ENCODE measurements at regions not wholly inside any gene's neighbourhood (a gene's known extent, or its start where the extent isn't known, plus 50 kb on each side); places are given as distances from the start of the nearest gene placed in this dataset.

- Mint-ChIP-seq H3K27me3 (ENCODE audit: insufficient read depth, low read depth, poor library complexity) (no peaks in the 10 kb centered on the region), H3K27ac (no peak overlapping the region), H3K36me3 (ENCODE audit: low read depth) (no peaks in the 10 kb centered on the region), H3K9me3 (no peaks in the 10 kb centered on the region), H3K4me1 (peaks cover 4% of the 10 kb centered on the region; the same call in 1 of the 3 replicates), H3K4me3 (no peak overlapping the region)
- H3K4me2 ChIP-seq: no peak overlapping the region
- H3K79me2 ChIP-seq (replicated peaks; ENCODE audit: insufficient read depth): no peaks in the 10 kb centered on the region
- no peaks in the 10 kb centered on the region for H3K9me2 ChIP-seq (ENCODE audit: insufficient read depth)
- H3F3A ChIP-seq (replicated peaks; ENCODE audit: low read depth): no peaks in the 10 kb centered on the region
- no peak overlapping the region for H3K4me3 ChIP-seq
- H3K27me3 ChIP-seq (ENCODE audit: insufficient read depth): no peaks in the 10 kb centered on the region
- H3K4me1 ChIP-seq (ENCODE audit: insufficient read depth): no peaks in the 10 kb centered on the region
- no peaks in the 10 kb centered on the region for H4K20me1 ChIP-seq (replicated peaks; ENCODE audit: insufficient read depth)
- no peak overlapping the region for H2AFZ ChIP-seq
- no peak for DNase-seq (ENCODE audit: low spot score)
- no peak for ATAC-seq
- TF ChIP-seq CREB1 (CRISPR knock-in tag; IDR thresholded peaks at IDR 0.05; ENCODE audit: low read depth) (no peak), POLR2AphosphoS5 (IDR thresholded peaks at IDR 0.05; ENCODE audit: low read depth) (no peak), EZH2phosphoT487 (IDR thresholded peaks at IDR 0.05; ENCODE audit: unreplicated experiment) (no peak), EZH2 (IDR thresholded peaks at IDR 0.05; ENCODE audit: low read depth, unreplicated experiment) (no peak), ZNF331 (CRISPR knock-in tag; IDR thresholded peaks at IDR 0.05; ENCODE audit: low read depth) (no peak), ZNF462 (CRISPR knock-in tag; IDR thresholded peaks at IDR 0.05) (no peak), NANOG (IDR thresholded peaks at IDR 0.05; ENCODE audit: borderline replicate concordance) (no peak), JUNB (IDR thresholded peaks at IDR 0.05; ENCODE audit: unreplicated experiment) (no peak), ZNF114 (CRISPR knock-in tag; IDR thresholded peaks at IDR 0.05) (no peak), STAT1 (IDR thresholded peaks at IDR 0.05; ENCODE audit: unreplicated experiment) (no peak)
- TF ChIP-seq, protein P1, sequence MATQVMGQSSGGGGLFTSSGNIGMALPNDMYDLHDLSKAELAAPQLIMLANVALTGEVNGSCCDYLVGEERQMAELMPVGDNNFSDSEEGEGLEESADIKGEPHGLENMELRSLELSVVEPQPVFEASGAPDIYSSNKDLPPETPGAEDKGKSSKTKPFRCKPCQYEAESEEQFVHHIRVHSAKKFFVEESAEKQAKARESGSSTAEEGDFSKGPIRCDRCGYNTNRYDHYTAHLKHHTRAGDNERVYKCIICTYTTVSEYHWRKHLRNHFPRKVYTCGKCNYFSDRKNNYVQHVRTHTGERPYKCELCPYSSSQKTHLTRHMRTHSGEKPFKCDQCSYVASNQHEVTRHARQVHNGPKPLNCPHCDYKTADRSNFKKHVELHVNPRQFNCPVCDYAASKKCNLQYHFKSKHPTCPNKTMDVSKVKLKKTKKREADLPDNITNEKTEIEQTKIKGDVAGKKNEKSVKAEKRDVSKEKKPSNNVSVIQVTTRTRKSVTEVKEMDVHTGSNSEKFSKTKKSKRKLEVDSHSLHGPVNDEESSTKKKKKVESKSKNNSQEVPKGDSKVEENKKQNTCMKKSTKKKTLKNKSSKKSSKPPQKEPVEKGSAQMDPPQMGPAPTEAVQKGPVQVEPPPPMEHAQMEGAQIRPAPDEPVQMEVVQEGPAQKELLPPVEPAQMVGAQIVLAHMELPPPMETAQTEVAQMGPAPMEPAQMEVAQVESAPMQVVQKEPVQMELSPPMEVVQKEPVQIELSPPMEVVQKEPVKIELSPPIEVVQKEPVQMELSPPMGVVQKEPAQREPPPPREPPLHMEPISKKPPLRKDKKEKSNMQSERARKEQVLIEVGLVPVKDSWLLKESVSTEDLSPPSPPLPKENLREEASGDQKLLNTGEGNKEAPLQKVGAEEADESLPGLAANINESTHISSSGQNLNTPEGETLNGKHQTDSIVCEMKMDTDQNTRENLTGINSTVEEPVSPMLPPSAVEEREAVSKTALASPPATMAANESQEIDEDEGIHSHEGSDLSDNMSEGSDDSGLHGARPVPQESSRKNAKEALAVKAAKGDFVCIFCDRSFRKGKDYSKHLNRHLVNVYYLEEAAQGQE (IDR thresholded peaks at IDR 0.05; ENCODE audit: unreplicated experiment): no peak
- TF ChIP-seq, protein P2, sequence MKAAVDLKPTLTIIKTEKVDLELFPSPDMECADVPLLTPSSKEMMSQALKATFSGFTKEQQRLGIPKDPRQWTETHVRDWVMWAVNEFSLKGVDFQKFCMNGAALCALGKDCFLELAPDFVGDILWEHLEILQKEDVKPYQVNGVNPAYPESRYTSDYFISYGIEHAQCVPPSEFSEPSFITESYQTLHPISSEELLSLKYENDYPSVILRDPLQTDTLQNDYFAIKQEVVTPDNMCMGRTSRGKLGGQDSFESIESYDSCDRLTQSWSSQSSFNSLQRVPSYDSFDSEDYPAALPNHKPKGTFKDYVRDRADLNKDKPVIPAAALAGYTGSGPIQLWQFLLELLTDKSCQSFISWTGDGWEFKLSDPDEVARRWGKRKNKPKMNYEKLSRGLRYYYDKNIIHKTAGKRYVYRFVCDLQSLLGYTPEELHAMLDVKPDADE (IDR thresholded peaks at IDR 0.05): no peak
- no peak overlapping the region for H3K27ac ChIP-seq (ENCODE audit: low read depth)
- H3K36me3 ChIP-seq (ENCODE audit: insufficient read depth): no peaks in the 10 kb centered on the region
Observed at GRCh38 chr5:2602451-2603271, 148.8 kb downstream of the IRX2 start.

All from GM23338 (cell line).